HepG2 (cell line): ENCODE measurements at regions not wholly inside any gene's neighbourhood (a gene's known extent, or its start where the extent isn't known, plus 50 kb on each side); places are given as distances from the start of the nearest gene placed in this dataset.

Experiments
- EED ChIP-seq: sonication (generic); formaldehyde crosslinking; IDR thresholded peaks from 2 replicates; pipeline ENCODE4 v1.5.0; 2020; ENCODE audit warnings: mild to moderate bottlenecking, missing genetic modification reagents
- ELF3 ChIP-seq: IDR thresholded peaks from 2 replicates; pipeline ENCODE4 v1.6.1; 2016; ENCODE audit warnings: missing genetic modification reagents, missing compliant biosample characterization
- GABPB1 ChIP-seq: IDR thresholded peaks from 2 replicates; pipeline ENCODE4 v1.6.1; 2016; ENCODE audit warnings: mild to moderate bottlenecking, missing genetic modification reagents, moderate library complexity, missing compliant biosample characterization
- JUNB ChIP-seq: sonication (generic); formaldehyde crosslinking; IDR thresholded peaks from 2 replicates; pipeline ENCODE4 v1.8.0; 2022; ENCODE audit warnings: missing genetic modification reagents, mild to moderate bottlenecking, borderline replicate concordance
- PHF8 ChIP-seq: sonication (generic); formaldehyde crosslinking; IDR thresholded peaks from 2 replicates; pipeline ENCODE4 v1.5.0; 2020; ENCODE audit warnings: missing genetic modification reagents
- ZNF816 ChIP-seq: sonication (generic); formaldehyde crosslinking; IDR thresholded peaks from 2 replicates; pipeline ENCODE4 v1.8.0; 2022; ENCODE audit warnings: missing genetic modification reagents, mild to moderate bottlenecking, borderline replicate concordance
- ZNF878 ChIP-seq: sonication (generic); formaldehyde crosslinking; IDR thresholded peaks from 2 replicates; pipeline ENCODE4 v1.8.1; 2023; ENCODE audit warnings: mild to moderate bottlenecking, missing genetic modification reagents, moderate library complexity
- TF ChIP-seq, protein P1 (sequence below): sonication (generic); IDR thresholded peaks from 2 replicates; pipeline ENCODE4 v1.6.1; 2016; ENCODE audit warnings: low read depth, borderline replicate concordance
- TF ChIP-seq, protein P2 (sequence below), 2 experiments: IDR thresholded peaks; 2 replicates each; pipeline ENCODE4 v1.6.1; 2011 to 2012; ENCODE audit warnings: low read length in 2 of 2, borderline replicate concordance in 1 of 2, low read depth in 1 of 2, mild to moderate bottlenecking in 1 of 2, moderate library complexity in 1 of 2
- TF ChIP-seq, protein P3 (sequence below): IDR thresholded peaks from 2 replicates; pipeline ENCODE4 v1.6.1; 2016; ENCODE audit warnings: missing compliant biosample characterization, missing genetic modification reagents, borderline replicate concordance

DNA sequence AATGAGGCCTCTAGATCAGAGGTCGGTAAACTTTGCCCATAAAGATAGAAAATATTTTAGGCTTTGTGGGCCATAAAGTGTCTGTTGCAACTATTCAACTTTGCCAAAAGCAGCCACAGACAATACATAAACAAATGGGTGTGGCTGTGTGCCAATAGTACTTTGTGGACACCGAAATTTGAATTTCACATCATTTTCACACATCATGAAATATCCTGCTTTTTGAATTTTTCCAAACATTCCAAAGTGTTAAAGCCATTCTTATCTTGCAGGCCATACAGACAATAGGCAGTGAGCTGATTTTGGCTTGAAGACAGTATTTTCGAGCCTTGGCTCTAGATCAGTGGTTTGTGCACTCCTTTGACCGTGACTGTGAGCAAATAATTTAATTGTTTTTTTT is 51.1 kb upstream of the EPC2 start (continued):
- TF ChIP-seq, protein P1, sequence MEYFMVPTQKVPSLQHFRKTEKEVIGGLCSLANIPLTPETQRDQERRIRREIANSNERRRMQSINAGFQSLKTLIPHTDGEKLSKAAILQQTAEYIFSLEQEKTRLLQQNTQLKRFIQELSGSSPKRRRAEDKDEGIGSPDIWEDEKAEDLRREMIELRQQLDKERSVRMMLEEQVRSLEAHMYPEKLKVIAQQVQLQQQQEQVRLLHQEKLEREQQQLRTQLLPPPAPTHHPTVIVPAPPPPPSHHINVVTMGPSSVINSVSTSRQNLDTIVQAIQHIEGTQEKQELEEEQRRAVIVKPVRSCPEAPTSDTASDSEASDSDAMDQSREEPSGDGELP = no peak
- TF ChIP-seq ZNF878 (CRISPR knock-in tag) (no peak), GABPB1 (CRISPR knock-in tag) (no peak), EED (CRISPR knock-in tag) (no peak), PHF8 (CRISPR knock-in tag) (no peak), ZNF816 (CRISPR knock-in tag) (no peak), JUNB (CRISPR knock-in tag) (no peak), ELF3 (CRISPR knock-in tag) (no peak)
- TF ChIP-seq, protein P2, sequence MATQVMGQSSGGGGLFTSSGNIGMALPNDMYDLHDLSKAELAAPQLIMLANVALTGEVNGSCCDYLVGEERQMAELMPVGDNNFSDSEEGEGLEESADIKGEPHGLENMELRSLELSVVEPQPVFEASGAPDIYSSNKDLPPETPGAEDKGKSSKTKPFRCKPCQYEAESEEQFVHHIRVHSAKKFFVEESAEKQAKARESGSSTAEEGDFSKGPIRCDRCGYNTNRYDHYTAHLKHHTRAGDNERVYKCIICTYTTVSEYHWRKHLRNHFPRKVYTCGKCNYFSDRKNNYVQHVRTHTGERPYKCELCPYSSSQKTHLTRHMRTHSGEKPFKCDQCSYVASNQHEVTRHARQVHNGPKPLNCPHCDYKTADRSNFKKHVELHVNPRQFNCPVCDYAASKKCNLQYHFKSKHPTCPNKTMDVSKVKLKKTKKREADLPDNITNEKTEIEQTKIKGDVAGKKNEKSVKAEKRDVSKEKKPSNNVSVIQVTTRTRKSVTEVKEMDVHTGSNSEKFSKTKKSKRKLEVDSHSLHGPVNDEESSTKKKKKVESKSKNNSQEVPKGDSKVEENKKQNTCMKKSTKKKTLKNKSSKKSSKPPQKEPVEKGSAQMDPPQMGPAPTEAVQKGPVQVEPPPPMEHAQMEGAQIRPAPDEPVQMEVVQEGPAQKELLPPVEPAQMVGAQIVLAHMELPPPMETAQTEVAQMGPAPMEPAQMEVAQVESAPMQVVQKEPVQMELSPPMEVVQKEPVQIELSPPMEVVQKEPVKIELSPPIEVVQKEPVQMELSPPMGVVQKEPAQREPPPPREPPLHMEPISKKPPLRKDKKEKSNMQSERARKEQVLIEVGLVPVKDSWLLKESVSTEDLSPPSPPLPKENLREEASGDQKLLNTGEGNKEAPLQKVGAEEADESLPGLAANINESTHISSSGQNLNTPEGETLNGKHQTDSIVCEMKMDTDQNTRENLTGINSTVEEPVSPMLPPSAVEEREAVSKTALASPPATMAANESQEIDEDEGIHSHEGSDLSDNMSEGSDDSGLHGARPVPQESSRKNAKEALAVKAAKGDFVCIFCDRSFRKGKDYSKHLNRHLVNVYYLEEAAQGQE (IDR thresholded peaks at IDR 0.05; ENCODE audit: borderline replicate concordance in 1 of 2, low read depth in 1 of 2, low read length in 2 of 2) = no peak
- TF ChIP-seq, protein P3, sequence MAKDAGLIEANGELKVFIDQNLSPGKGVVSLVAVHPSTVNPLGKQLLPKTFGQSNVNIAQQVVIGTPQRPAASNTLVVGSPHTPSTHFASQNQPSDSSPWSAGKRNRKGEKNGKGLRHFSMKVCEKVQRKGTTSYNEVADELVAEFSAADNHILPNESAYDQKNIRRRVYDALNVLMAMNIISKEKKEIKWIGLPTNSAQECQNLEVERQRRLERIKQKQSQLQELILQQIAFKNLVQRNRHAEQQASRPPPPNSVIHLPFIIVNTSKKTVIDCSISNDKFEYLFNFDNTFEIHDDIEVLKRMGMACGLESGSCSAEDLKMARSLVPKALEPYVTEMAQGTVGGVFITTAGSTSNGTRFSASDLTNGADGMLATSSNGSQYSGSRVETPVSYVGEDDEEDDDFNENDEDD (CRISPR knock-in tag) = no peak
